ENCODE measurements at regions not wholly inside any gene's neighbourhood (a gene's known extent, or its start where the extent isn't known, plus 50 kb on each side); places are given as distances from the start of the nearest gene placed in this dataset.

DNA sequence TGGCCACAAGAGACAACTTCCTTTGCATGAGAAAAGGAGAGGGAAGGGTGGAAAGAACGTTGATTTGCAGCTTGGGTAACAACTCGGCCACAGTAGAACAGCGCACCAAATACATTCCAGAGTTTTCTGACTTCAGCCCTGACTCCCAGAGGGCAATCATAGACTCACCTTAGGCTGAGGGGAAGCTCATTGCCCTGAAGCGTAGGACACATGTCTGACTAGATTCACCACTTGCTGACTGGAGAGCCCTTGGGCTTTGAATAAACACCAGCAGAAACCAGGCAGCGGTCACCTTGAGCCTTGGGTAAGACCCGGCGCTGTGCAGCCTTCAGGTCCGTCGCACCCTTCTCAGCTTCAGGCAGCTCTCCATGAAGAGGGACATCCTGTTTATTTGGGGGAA is 151.8 kb upstream of the GRIA4 start:
- no peaks in the 10 kb centered on the region for H3K4me1 ChIP-seq (ENCODE audit: control insufficient read depth in 1 of 2, low read depth in 2 of 2)
- H3K9me3 ChIP-seq: no peaks in the 10 kb centered on the region
- TF ChIP-seq, protein P1, sequence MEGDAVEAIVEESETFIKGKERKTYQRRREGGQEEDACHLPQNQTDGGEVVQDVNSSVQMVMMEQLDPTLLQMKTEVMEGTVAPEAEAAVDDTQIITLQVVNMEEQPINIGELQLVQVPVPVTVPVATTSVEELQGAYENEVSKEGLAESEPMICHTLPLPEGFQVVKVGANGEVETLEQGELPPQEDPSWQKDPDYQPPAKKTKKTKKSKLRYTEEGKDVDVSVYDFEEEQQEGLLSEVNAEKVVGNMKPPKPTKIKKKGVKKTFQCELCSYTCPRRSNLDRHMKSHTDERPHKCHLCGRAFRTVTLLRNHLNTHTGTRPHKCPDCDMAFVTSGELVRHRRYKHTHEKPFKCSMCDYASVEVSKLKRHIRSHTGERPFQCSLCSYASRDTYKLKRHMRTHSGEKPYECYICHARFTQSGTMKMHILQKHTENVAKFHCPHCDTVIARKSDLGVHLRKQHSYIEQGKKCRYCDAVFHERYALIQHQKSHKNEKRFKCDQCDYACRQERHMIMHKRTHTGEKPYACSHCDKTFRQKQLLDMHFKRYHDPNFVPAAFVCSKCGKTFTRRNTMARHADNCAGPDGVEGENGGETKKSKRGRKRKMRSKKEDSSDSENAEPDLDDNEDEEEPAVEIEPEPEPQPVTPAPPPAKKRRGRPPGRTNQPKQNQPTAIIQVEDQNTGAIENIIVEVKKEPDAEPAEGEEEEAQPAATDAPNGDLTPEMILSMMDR (IDR thresholded peaks at IDR 0.05): no peak
- H3K27ac ChIP-seq: no peak overlapping the region
- DNase-seq (ENCODE audit: low spot score) (no peak), ATAC-seq (ENCODE audit: insufficient number of reproducible peaks, low FRiP score, low read depth) (no peak)
- no peak overlapping the region for H3K4me3 ChIP-seq
- no peaks in the 10 kb centered on the region for H3K27me3 ChIP-seq (replicated peaks; ENCODE audit: insufficient read depth)
- H3K36me3 ChIP-seq: no peaks in the 10 kb centered on the region

DNA sequence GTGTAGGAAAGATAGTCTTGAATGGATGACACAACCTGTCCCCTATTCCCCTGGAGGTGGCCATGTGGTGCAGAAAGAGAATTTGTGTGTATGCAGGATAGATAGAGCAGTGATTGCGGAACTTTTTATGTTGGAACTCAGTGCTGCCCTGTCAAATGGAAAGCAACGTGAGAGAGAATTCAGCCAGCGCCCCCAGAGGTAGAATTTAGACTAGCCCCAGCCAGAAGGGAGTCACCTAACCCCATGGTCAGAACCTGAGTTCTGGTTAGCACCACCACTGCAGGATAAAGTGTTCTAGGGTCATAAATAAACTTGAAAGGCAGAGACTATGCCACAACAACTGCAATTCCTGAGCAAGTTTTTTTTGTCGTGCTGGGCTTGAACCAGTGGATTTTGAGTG is 152.9 kb upstream of the GRIA4 start:
- Histone ChIP-seq H3K4me1 (ENCODE audit: control insufficient read depth in 1 of 2, low read depth in 2 of 2) (no peaks in the 10 kb centered on the region), H3K36me3 (no peaks in the 10 kb centered on the region), H3K27me3 (replicated peaks; ENCODE audit: insufficient read depth) (no peaks in the 10 kb centered on the region), H3K27ac (no peak overlapping the region), H3K9me3 (no peaks in the 10 kb centered on the region), H3K4me3 (no peak overlapping the region)
- TF ChIP-seq, protein P1 (IDR thresholded peaks at IDR 0.05): no peak
- no peak for ATAC-seq (ENCODE audit: insufficient number of reproducible peaks, low FRiP score, low read depth)
- no peak for DNase-seq (ENCODE audit: low spot score)

- Histone ChIP-seq H3K4me3 (no peak overlapping the region), H3K27ac (no peak overlapping the region), H3K4me1 (ENCODE audit: control insufficient read depth in 1 of 2, low read depth in 2 of 2) (no peaks in the 10 kb centered on the region), H3K9me3 (peaks cover 2% of the 10 kb centered on the region), H3K27me3 (replicated peaks; ENCODE audit: insufficient read depth) (no peaks in the 10 kb centered on the region), H3K36me3 (no peaks in the 10 kb centered on the region)
- DNase-seq (ENCODE audit: low spot score): no peak
- TF ChIP-seq, protein P1 (IDR thresholded peaks at IDR 0.05): no peak
- no peak for ATAC-seq (ENCODE audit: insufficient number of reproducible peaks, low FRiP score, low read depth)
These were observed 160.7 kb upstream of the GRIA4 start for GRCh38 chr11:105449100-105449734.

- ATAC-seq (ENCODE audit: insufficient number of reproducible peaks, low FRiP score, low read depth) (no peak), DNase-seq (ENCODE audit: low spot score) (no peak)
- TF ChIP-seq, protein P1 (IDR thresholded peaks at IDR 0.05): no peak
- Histone ChIP-seq H3K9me3 (peaks cover 7% of the 10 kb centered on the region), H3K4me3 (no peak overlapping the region), H3K27ac (no peak overlapping the region), H3K4me1 (ENCODE audit: control insufficient read depth in 1 of 2, low read depth in 2 of 2) (no peaks in the 10 kb centered on the region), H3K27me3 (replicated peaks; ENCODE audit: insufficient read depth) (no peaks in the 10 kb centered on the region), H3K36me3 (no peaks in the 10 kb centered on the region)
These were observed 161.2 kb upstream of the GRIA4 start for GRCh38 chr11:105448703-105449079.

- no peaks in the 10 kb centered on the region for H3K36me3 ChIP-seq
- ATAC-seq (ENCODE audit: insufficient number of reproducible peaks, low FRiP score, low read depth) (no peak), DNase-seq (ENCODE audit: low spot score) (no peak)
- H3K27ac ChIP-seq: no peak overlapping the region
- H3K4me1 ChIP-seq (ENCODE audit: control insufficient read depth in 1 of 2, low read depth in 2 of 2): no peaks in the 10 kb centered on the region
- TF ChIP-seq, protein P1 (IDR thresholded peaks at IDR 0.05): no peak
- peaks cover 7% of the 10 kb centered on the region for H3K9me3 ChIP-seq
- no peaks in the 10 kb centered on the region for H3K27me3 ChIP-seq (replicated peaks; ENCODE audit: insufficient read depth)
- no peak overlapping the region for H3K4me3 ChIP-seq
These were observed 161.8 kb upstream of the GRIA4 start for GRCh38 chr11:105447936-105448702.

Data from thoracic aorta (tissue), 2 donors.